ENCODE measurements at regions not wholly inside any gene's neighbourhood (a gene's known extent, or its start where the extent isn't known, plus 50 kb on each side); places are given as distances from the start of the nearest gene placed in this dataset.
A peak's percentile ranks its signal among the peaks of the same experiment; 100 is the strongest.

GRCh38 chr13:74892096-74892495 is 589.9 kb downstream of the TBC1D4 start:
- Histone ChIP-seq H3K27me3 (ENCODE audit: control insufficient read depth, insufficient read depth, low read length) (no peaks in the 10 kb centered on the region), H3K9me3 (replicated peaks; ENCODE audit: control insufficient read depth, low read depth, low read length) (no peaks in the 10 kb centered on the region), H3K36me3 (ENCODE audit: control insufficient read depth, insufficient read depth, low read length) (no peaks in the 10 kb centered on the region), H3K27ac (ENCODE audit: low read length) (no peak overlapping the region), H3K4me3 (ENCODE audit: low read length) (no peak overlapping the region), H3K4me1 (ENCODE audit: control insufficient read depth, insufficient read depth, low read length) (no peaks in the 10 kb centered on the region)
- no peak for DNase-seq
- WGBS (ENCODE audit: insufficient coverage): no CpG with 5 or more reads among the region's 3 CpGs

GRCh38 chr13:74891610-74892009 is 590.4 kb downstream of the TBC1D4 start:
- H3K27me3 ChIP-seq (ENCODE audit: control insufficient read depth, insufficient read depth, low read length): no peaks in the 10 kb centered on the region
- DNase-seq: no peak
- no peak overlapping the region for H3K27ac ChIP-seq (ENCODE audit: low read length)
- no peaks in the 10 kb centered on the region for H3K4me1 ChIP-seq (ENCODE audit: control insufficient read depth, insufficient read depth, low read length)
- no peaks in the 10 kb centered on the region for H3K36me3 ChIP-seq (ENCODE audit: control insufficient read depth, insufficient read depth, low read length)
- H3K4me3 ChIP-seq (ENCODE audit: low read length): no peak overlapping the region
- H3K9me3 ChIP-seq (replicated peaks; ENCODE audit: control insufficient read depth, low read depth, low read length): no peaks in the 10 kb centered on the region
- no CpG with 5 or more reads among the region's 5 CpGs for WGBS (ENCODE audit: insufficient coverage)

- H3K27ac ChIP-seq (ENCODE audit: low read length): no peak overlapping the region
- DNase-seq: no peak
- no peaks in the 10 kb centered on the region for H3K27me3 ChIP-seq (ENCODE audit: control insufficient read depth, insufficient read depth, low read length)
- no peaks in the 10 kb centered on the region for H3K4me1 ChIP-seq (ENCODE audit: control insufficient read depth, insufficient read depth, low read length)
- no peak overlapping the region for H3K4me3 ChIP-seq (ENCODE audit: low read length)
- no peaks in the 10 kb centered on the region for H3K9me3 ChIP-seq (replicated peaks; ENCODE audit: control insufficient read depth, low read depth, low read length)
- H3K36me3 ChIP-seq (ENCODE audit: control insufficient read depth, insufficient read depth, low read length): no peaks in the 10 kb centered on the region
Observed at GRCh38 chr13:74889321-74889720, 592.6 kb downstream of the TBC1D4 start.

- H3K4me1 ChIP-seq (ENCODE audit: control insufficient read depth, insufficient read depth, low read length): no peaks in the 10 kb centered on the region
- no peak overlapping the region for H3K27ac ChIP-seq (ENCODE audit: low read length)
- DNase-seq: peak; percentile 65
- WGBS (ENCODE audit: insufficient coverage): no CpG with 5 or more reads among the region's 3 CpGs
- no peaks in the 10 kb centered on the region for H3K36me3 ChIP-seq (ENCODE audit: control insufficient read depth, insufficient read depth, low read length)
- no peak overlapping the region for H3K4me3 ChIP-seq (ENCODE audit: low read length)
- no peaks in the 10 kb centered on the region for H3K27me3 ChIP-seq (ENCODE audit: control insufficient read depth, insufficient read depth, low read length)
- H3K9me3 ChIP-seq (replicated peaks; ENCODE audit: control insufficient read depth, low read depth, low read length): no peaks in the 10 kb centered on the region
Observed at GRCh38 chr13:74886502-74886901, 595.5 kb downstream of the TBC1D4 start.

- DNase-seq: peak; percentile 11
- Histone ChIP-seq H3K27me3 (ENCODE audit: control insufficient read depth, insufficient read depth, low read length) (no peaks in the 10 kb centered on the region), H3K27ac (ENCODE audit: low read length) (no peak overlapping the region), H3K4me1 (ENCODE audit: control insufficient read depth, insufficient read depth, low read length) (no peaks in the 10 kb centered on the region), H3K36me3 (ENCODE audit: control insufficient read depth, insufficient read depth, low read length) (no peaks in the 10 kb centered on the region), H3K4me3 (ENCODE audit: low read length) (no peak overlapping the region), H3K9me3 (replicated peaks; ENCODE audit: control insufficient read depth, low read depth, low read length) (peaks cover 3% of the 10 kb centered on the region)
- no CpG with 5 or more reads among the region's 3 CpGs for WGBS (ENCODE audit: insufficient coverage)
Observed at GRCh38 chr13:74883834-74884233, 598.1 kb downstream of the TBC1D4 start.

GRCh38 chr13:74871369-74872070 is 610.4 kb downstream of the TBC1D4 start:
- DNase-seq: peak; percentile 64
- Histone ChIP-seq H3K27me3 (ENCODE audit: control insufficient read depth, insufficient read depth, low read length) (no peaks in the 10 kb centered on the region), H3K9me3 (replicated peaks; ENCODE audit: control insufficient read depth, low read depth, low read length) (peaks cover 10% of the 10 kb centered on the region), H3K27ac (ENCODE audit: low read length) (no peak overlapping the region), H3K36me3 (ENCODE audit: control insufficient read depth, insufficient read depth, low read length) (no peaks in the 10 kb centered on the region), H3K4me3 (ENCODE audit: low read length) (no peak overlapping the region), H3K4me1 (ENCODE audit: control insufficient read depth, insufficient read depth, low read length) (peaks cover 2% of the 10 kb centered on the region)

GRCh38 chr13:74870865-74871264 is 611.1 kb downstream of the TBC1D4 start:
- Histone ChIP-seq H3K4me1 (ENCODE audit: control insufficient read depth, insufficient read depth, low read length) (peaks cover 2% of the 10 kb centered on the region), H3K4me3 (ENCODE audit: low read length) (no peak overlapping the region), H3K9me3 (replicated peaks; ENCODE audit: control insufficient read depth, low read depth, low read length) (peaks cover 10% of the 10 kb centered on the region), H3K27ac (ENCODE audit: low read length) (no peak overlapping the region), H3K27me3 (ENCODE audit: control insufficient read depth, insufficient read depth, low read length) (no peaks in the 10 kb centered on the region), H3K36me3 (ENCODE audit: control insufficient read depth, insufficient read depth, low read length) (no peaks in the 10 kb centered on the region)
- WGBS (ENCODE audit: insufficient coverage): no CpG with 5 or more reads among the region's 2 CpGs
- peak; percentile 6 for DNase-seq

- Histone ChIP-seq H3K4me3 (ENCODE audit: low read length) (no peak overlapping the region), H3K9me3 (replicated peaks; ENCODE audit: control insufficient read depth, low read depth, low read length) (peaks cover 10% of the 10 kb centered on the region), H3K36me3 (ENCODE audit: control insufficient read depth, insufficient read depth, low read length) (no peaks in the 10 kb centered on the region), H3K27ac (ENCODE audit: low read length) (no peak overlapping the region), H3K4me1 (ENCODE audit: control insufficient read depth, insufficient read depth, low read length) (peaks cover 2% of the 10 kb centered on the region), H3K27me3 (ENCODE audit: control insufficient read depth, insufficient read depth, low read length) (no peaks in the 10 kb centered on the region)
- no CpG with 5 or more reads among the region's 2 CpGs for WGBS (ENCODE audit: insufficient coverage)
- DNase-seq: no peak
Observed at GRCh38 chr13:74869846-74870245, 612.1 kb downstream of the TBC1D4 start.

- H3K27ac ChIP-seq (ENCODE audit: low read length): no peak overlapping the region
- H3K9me3 ChIP-seq (replicated peaks; ENCODE audit: control insufficient read depth, low read depth, low read length): peaks cover 10% of the 10 kb centered on the region
- no peaks in the 10 kb centered on the region for H3K27me3 ChIP-seq (ENCODE audit: control insufficient read depth, insufficient read depth, low read length)
- no peaks in the 10 kb centered on the region for H3K36me3 ChIP-seq (ENCODE audit: control insufficient read depth, insufficient read depth, low read length)
- no peak overlapping the region for H3K4me3 ChIP-seq (ENCODE audit: low read length)
- peaks cover 2% of the 10 kb centered on the region for H3K4me1 ChIP-seq (ENCODE audit: control insufficient read depth, insufficient read depth, low read length)
- DNase-seq: no peak
Observed at GRCh38 chr13:74868049-74868448, 613.9 kb downstream of the TBC1D4 start.

GRCh38 chr13:74867460-74867859 is 614.5 kb downstream of the TBC1D4 start:
- H3K9me3 ChIP-seq (replicated peaks; ENCODE audit: control insufficient read depth, low read depth, low read length): peaks cover 10% of the 10 kb centered on the region
- H3K4me3 ChIP-seq (ENCODE audit: low read length): no peak overlapping the region
- no peak overlapping the region for H3K27ac ChIP-seq (ENCODE audit: low read length)
- no peaks in the 10 kb centered on the region for H3K27me3 ChIP-seq (ENCODE audit: control insufficient read depth, insufficient read depth, low read length)
- H3K36me3 ChIP-seq (ENCODE audit: control insufficient read depth, insufficient read depth, low read length): no peaks in the 10 kb centered on the region
- DNase-seq: no peak
- peaks cover 2% of the 10 kb centered on the region for H3K4me1 ChIP-seq (ENCODE audit: control insufficient read depth, insufficient read depth, low read length)

GRCh38 chr13:74866101-74866500 is 615.9 kb downstream of the TBC1D4 start:
- WGBS (ENCODE audit: insufficient coverage): no CpG with 5 or more reads among the region's 1 CpG
- Histone ChIP-seq H3K4me1 (ENCODE audit: control insufficient read depth, insufficient read depth, low read length) (no peaks in the 10 kb centered on the region), H3K27me3 (ENCODE audit: control insufficient read depth, insufficient read depth, low read length) (no peaks in the 10 kb centered on the region), H3K9me3 (replicated peaks; ENCODE audit: control insufficient read depth, low read depth, low read length) (peaks cover 10% of the 10 kb centered on the region), H3K36me3 (ENCODE audit: control insufficient read depth, insufficient read depth, low read length) (no peaks in the 10 kb centered on the region), H3K27ac (ENCODE audit: low read length) (peak overlapping the region; percentile 64), H3K4me3 (ENCODE audit: low read length) (no peak overlapping the region)
- DNase-seq: peak; percentile 94
